ENCODE measurements at regions not wholly inside any gene's neighbourhood (a gene's known extent, or its start where the extent isn't known, plus 50 kb on each side); places are given as distances from the start of the nearest gene placed in this dataset.

- Histone ChIP-seq H3K27ac (no peak overlapping the region), H3K4me1 (ENCODE audit: control insufficient read depth in 1 of 2, insufficient read depth in 1 of 2, low read depth in 1 of 2, low read length in 1 of 2) (no peaks in the 10 kb centered on the region), H3K4me3 (ENCODE audit: low read depth in 1 of 2, low read length in 1 of 2) (no peak overlapping the region), H3K36me3 (no peaks in the 10 kb centered on the region), H3K9me3 (no peaks in the 10 kb centered on the region), H3K27me3 (peaks cover 8% of the 10 kb centered on the region)
- TF ChIP-seq CTCF (IDR thresholded peaks at IDR 0.05) = no peak
Measured at GRCh38 chr22:27627901-27628300, 173.7 kb downstream of the MN1 start.

DNA sequence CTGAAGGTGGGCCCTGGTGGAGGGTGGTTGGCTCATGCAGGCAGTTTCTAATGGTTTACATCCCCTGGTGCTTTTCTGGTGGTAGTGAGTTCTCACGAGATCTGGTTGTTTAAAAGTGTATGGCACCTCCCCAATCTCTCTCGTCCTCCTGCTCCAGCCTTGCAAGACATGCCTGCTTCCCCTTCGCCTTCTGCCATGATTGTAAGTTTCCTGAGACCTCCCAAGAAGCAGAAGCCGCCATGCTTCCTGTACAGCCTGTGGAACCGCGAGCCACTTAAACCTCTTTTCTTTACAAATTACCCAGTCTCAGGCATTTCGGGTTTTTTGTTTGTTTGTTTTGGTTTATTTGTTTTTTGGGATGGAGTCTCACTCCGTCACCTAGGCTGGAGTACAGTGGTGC is 173.2 kb downstream of the MN1 start:
- H3K4me1 ChIP-seq (ENCODE audit: control insufficient read depth in 1 of 2, insufficient read depth in 1 of 2, low read depth in 1 of 2, low read length in 1 of 2) = no peaks in the 10 kb centered on the region
- H3K27me3 ChIP-seq = peaks cover 12% of the 10 kb centered on the region
- H3K27ac ChIP-seq = no peak overlapping the region
- no peaks in the 10 kb centered on the region for H3K9me3 ChIP-seq
- H3K4me3 ChIP-seq (ENCODE audit: low read depth in 1 of 2, low read length in 1 of 2) = no peak overlapping the region
- no peaks in the 10 kb centered on the region for H3K36me3 ChIP-seq
- no peak for TF ChIP-seq CTCF (IDR thresholded peaks at IDR 0.05)

GRCh38 chr22:27628891-27629631 is 172.5 kb downstream of the MN1 start:
- Histone ChIP-seq H3K36me3 (no peaks in the 10 kb centered on the region), H3K4me3 (ENCODE audit: low read depth in 1 of 2, low read length in 1 of 2) (no peak overlapping the region), H3K27me3 (peaks cover 16% of the 10 kb centered on the region), H3K9me3 (no peaks in the 10 kb centered on the region), H3K4me1 (ENCODE audit: control insufficient read depth in 1 of 2, insufficient read depth in 1 of 2, low read depth in 1 of 2, low read length in 1 of 2) (no peaks in the 10 kb centered on the region), H3K27ac (no peak overlapping the region)
- no peak for TF ChIP-seq CTCF (IDR thresholded peaks at IDR 0.05)

GRCh38 chr22:27629908-27630673 is 171.5 kb downstream of the MN1 start:
- Histone ChIP-seq H3K4me1 (ENCODE audit: control insufficient read depth in 1 of 2, insufficient read depth in 1 of 2, low read depth in 1 of 2, low read length in 1 of 2) (no peaks in the 10 kb centered on the region), H3K9me3 (no peaks in the 10 kb centered on the region), H3K27me3 (peaks cover 16% of the 10 kb centered on the region), H3K27ac (no peak overlapping the region), H3K36me3 (no peaks in the 10 kb centered on the region), H3K4me3 (ENCODE audit: low read depth in 1 of 2, low read length in 1 of 2) (no peak overlapping the region)
- TF ChIP-seq CTCF (IDR thresholded peaks at IDR 0.05) = no peak

- Histone ChIP-seq H3K9me3 (no peaks in the 10 kb centered on the region), H3K27ac (no peak overlapping the region), H3K4me1 (ENCODE audit: control insufficient read depth in 1 of 2, insufficient read depth in 1 of 2, low read depth in 1 of 2, low read length in 1 of 2) (no peaks in the 10 kb centered on the region), H3K36me3 (no peaks in the 10 kb centered on the region), H3K27me3 (peaks cover 16% of the 10 kb centered on the region), H3K4me3 (ENCODE audit: low read depth in 1 of 2, low read length in 1 of 2) (no peak overlapping the region)
- TF ChIP-seq CTCF (IDR thresholded peaks at IDR 0.05) = no peak
Measured at GRCh38 chr22:27630754-27631153, 170.8 kb downstream of the MN1 start.
